ENCODE measurements at regions not wholly inside any gene's neighbourhood (a gene's known extent, or its start where the extent isn't known, plus 50 kb on each side); places are given as distances from the start of the nearest gene placed in this dataset.

- no peak for DNase-seq (ENCODE audit: low read depth)
These were observed 241.0 kb downstream of the GLI2 start for GRCh38 chr2:120976501-120977307.

- DNase-seq (ENCODE audit: low read depth), result no peak
These were observed 242.1 kb downstream of the GLI2 start for GRCh38 chr2:120977582-120978358.

- DNase-seq (ENCODE audit: low read depth), result no peak
These were observed 242.8 kb downstream of the GLI2 start for GRCh38 chr2:120978359-120979050.

DNA sequence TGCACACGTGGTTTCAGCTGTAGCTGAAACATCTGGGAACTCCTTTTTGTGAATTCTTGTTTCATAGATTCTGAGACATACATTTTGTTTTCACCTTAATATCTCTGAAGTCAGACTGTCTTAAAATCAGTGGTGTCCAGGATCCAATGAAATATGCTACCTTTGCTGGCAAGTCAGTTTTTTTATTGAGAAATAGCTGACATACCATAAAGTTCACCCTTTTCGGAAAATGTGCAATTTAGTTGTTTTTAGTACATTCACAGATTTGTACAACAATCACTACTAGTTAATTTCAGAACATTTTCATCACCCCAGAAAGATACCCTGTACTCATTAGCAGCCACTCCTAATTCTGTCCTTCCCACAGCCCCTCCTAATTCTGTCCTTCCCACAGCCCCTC lies 243.7 kb downstream of the GLI2 start:
- DNase-seq (ENCODE audit: low read depth), result no peak

GRCh38 chr2:120979921-120980320 lies 244.3 kb downstream of the GLI2 start:
- no peak for DNase-seq (ENCODE audit: low read depth)

GRCh38 chr2:120981443-120981842 lies 245.8 kb downstream of the GLI2 start:
- no peak for DNase-seq (ENCODE audit: low read depth)

DNA sequence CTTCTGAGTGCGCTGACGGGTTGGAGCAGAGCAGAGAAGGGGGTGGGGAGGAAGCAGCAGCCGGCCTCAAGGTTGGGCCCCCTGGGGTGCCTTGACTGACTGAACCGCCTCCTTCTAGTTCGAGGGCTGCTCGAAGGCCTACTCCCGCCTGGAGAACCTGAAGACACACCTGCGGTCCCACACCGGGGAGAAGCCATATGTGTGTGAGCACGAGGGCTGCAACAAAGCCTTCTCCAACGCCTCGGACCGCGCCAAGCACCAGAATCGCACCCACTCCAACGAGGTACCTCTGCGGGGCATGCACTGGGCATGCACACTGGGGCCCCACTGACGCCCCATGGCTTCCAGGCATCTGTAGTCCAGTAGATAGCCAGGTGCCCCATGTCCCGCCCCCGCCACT lies 246.9 kb downstream of the GLI2 start:
- no peak for DNase-seq (ENCODE audit: low read depth)

DNA sequence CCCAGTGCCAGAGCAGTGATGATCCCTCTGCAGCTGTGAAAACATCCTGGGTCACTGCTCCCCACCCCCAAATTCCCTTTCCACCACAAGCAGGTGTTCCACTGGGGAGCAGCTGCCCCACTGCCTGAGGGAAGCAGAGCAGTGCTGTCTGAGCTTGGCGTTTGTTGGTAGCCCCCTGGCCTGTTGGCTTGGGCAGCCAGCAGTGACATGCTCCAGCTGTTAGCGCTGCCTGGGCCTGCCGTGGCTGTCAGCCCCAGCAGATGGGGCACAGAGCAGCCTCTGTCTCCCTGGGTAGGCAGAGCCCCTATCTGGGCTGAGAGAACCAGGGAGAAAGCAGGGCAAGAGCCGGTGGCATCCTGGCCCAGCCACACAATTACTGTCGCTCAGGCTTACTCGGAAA lies 247.7 kb downstream of the GLI2 start:
- DNase-seq (ENCODE audit: low read depth), result peak; percentile 78

- no peak for DNase-seq (ENCODE audit: low read depth)
These were observed 248.4 kb downstream of the GLI2 start for GRCh38 chr2:120984046-120984445.

- no peak for DNase-seq (ENCODE audit: low read depth)
These were observed 248.9 kb downstream of the GLI2 start for GRCh38 chr2:120984452-120985173.

DNA sequence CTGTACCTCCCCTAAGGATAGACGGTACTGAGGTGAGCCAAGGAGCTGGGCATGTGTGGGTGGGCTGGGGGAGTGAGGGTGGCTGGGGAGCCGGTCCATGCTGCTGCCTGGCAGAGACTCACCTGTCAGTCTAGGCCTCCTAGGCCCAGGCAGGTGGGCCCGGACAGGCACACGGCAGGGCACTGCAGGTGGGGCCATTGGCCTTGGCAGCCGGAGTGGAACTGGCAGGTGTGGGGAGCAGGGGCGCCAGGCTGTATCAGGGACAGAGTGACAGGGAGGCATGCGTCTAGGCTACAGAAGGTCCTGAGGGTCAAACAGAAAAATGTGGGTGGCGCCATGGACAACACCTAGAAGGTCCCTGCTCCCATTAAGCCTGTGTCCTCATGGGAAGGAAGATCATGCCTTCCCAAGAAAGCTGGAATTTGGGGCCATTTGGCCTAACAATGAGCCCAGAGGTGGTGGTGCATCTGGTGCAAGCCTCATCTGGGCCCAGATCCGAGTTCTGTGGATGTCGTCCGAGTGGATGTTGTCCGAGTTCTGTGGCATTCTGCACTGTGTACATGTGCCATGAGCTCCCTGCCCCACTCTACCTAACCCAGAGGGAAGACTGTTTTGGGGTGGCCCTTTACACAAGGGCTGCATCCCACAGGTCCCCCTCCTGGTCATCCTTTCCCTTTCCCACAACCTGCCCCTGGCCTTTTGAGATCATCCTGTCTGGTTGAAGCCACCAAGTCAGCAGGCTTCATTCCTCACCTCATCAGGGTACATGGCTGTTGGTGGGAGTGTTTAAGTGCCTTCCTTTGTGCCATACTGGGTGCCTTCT lies 249.7 kb downstream of the GLI2 start:
- no peak for DNase-seq (ENCODE audit: low read depth)

DNA sequence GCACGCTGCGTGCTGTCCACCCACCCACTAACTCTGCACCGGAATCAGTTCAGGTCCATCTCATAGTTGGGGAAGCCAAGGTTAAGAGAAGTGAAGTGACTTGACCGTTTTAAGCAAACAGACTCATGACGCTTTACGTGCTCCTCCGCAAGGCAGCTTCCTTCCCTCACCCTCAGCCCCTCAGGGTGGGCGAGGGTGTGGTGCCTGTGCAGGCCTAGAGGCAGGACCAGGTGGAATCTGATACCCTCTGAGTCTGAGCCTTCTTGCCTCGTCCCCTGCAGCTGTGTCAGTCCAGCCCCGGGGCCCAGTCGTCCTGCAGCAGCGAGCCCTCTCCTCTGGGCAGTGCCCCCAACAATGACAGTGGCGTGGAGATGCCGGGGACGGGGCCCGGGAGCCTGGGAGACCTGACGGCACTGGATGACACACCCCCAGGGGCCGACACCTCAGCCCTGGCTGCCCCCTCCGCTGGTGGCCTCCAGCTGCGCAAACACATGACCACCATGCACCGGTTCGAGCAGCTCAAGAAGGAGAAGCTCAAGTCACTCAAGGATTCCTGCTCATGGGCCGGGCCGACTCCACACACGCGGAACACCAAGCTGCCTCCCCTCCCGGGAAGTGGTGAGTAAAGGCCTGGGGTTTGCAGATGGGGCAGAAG lies 250.5 kb downstream of the GLI2 start:
- DNase-seq (ENCODE audit: low read depth), result no peak

DNA sequence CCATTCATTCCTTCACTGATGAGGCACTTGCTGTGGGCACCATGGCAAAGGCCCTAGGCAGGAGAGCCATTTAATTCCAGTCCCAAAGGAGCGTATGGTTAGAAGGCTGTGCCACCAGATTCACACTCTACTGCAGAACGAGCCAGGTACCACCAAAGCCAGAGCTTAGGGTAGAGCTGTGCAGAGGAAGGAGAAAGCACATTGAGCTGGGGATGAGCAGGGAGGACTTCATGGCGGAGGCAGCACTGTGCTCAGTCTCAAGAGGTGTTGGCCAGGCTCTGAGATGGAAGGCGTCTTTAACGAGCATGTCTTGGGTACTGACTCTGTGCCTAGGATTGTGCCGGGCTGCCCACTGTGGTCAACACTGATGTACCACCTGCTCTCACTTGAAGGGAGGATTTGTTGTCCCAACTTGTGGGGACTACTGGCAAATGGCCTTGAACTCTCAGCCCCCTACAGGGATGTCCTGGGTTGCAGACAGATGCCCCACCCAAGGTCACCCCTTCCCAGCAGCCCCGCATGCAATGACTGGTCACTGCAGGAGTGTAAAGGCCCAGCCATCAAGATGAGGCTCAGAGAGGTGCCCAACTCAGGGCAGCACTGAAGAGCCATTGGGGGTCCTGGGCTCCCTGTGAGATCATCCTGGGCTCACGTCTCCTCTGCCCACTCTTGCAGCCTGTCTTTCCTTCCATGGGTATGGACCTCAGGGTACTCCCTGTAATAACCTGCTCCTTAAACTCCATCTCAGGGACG lies 251.4 kb downstream of the GLI2 start:
- no peak for DNase-seq (ENCODE audit: low read depth)

DNA sequence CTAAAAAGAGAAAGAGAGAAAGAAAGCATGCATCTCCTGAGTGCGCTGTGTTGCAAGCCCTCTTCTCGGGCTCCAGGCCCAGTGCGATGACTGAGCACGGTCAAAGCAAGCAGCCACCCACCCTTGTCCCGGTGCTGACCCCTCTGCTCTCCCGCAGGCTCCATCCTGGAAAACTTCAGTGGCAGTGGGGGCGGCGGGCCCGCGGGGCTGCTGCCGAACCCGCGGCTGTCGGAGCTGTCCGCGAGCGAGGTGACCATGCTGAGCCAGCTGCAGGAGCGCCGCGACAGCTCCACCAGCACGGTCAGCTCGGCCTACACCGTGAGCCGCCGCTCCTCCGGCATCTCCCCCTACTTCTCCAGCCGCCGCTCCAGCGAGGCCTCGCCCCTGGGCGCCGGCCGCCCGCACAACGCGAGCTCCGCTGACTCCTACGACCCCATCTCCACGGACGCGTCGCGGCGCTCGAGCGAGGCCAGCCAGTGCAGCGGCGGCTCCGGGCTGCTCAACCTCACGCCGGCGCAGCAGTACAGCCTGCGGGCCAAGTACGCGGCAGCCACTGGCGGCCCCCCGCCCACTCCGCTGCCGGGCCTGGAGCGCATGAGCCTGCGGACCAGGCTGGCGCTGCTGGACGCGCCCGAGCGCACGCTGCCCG lies 252.5 kb downstream of the GLI2 start:
- no peak for DNase-seq (ENCODE audit: low read depth)

DNA sequence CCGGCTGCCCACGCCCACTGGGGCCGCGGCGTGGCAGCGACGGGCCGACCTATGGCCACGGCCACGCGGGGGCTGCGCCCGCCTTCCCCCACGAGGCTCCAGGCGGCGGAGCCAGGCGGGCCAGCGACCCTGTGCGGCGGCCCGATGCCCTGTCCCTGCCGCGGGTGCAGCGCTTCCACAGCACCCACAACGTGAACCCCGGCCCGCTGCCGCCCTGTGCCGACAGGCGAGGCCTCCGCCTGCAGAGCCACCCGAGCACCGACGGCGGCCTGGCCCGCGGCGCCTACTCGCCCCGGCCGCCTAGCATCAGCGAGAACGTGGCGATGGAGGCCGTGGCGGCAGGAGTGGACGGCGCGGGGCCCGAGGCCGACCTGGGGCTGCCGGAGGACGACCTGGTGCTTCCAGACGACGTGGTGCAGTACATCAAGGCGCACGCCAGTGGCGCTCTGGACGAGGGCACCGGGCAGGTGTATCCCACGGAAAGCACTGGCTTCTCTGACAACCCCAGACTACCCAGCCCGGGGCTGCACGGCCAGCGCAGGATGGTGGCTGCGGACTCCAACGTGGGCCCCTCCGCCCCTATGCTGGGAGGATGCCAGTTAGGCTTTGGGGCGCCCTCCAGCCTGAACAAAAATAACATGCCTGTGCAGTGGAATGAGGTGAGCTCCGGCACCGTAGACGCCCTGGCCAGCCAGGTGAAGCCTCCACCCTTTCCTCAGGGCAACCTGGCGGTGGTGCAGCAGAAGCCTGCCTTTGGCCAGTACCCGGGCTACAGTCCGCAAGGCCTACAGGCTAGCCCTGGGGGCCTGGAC lies 253.2 kb downstream of the GLI2 start:
- DNase-seq (ENCODE audit: low read depth), result no peak

DNA sequence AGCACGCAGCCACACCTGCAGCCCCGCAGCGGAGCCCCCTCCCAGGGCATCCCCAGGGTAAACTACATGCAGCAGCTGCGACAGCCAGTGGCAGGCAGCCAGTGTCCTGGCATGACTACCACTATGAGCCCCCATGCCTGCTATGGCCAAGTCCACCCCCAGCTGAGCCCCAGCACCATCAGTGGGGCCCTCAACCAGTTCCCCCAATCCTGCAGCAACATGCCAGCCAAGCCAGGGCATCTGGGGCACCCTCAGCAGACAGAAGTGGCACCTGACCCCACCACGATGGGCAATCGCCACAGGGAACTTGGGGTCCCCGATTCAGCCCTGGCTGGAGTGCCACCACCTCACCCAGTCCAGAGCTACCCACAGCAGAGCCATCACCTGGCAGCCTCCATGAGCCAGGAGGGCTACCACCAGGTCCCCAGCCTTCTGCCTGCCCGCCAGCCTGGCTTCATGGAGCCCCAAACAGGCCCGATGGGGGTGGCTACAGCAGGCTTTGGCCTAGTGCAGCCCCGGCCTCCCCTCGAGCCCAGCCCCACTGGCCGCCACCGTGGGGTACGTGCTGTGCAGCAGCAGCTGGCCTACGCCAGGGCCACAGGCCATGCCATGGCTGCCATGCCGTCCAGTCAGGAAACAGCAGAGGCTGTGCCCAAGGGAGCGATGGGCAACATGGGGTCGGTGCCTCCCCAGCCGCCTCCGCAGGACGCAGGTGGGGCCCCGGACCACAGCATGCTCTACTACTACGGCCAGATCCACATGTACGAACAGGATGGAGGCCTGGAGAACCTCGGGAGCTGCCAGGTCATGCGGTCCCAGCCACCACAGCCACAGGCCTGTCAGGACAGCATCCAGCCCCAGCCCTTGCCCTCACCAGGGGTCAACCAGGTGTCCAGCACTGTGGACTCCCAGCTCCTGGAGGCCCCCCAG lies 254.1 kb downstream of the GLI2 start:
- DNase-seq (ENCODE audit: low read depth), result no peak

DNA sequence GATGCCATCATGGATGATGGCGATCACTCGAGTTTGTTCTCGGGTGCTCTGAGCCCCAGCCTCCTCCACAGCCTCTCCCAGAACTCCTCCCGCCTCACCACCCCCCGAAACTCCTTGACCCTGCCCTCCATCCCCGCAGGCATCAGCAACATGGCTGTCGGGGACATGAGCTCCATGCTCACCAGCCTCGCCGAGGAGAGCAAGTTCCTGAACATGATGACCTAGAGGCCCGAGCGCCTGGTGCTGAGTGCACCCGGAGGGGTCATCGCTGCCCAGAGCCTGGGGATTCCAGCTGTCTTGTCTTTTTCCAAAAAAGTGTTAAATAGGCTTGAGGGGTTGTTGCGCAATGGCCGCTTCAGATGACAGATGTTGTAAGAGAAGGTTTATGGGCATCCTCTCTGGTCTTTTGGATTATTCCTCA lies 254.8 kb downstream of the GLI2 start:
- peak; percentile 14 for DNase-seq (ENCODE audit: low read depth)
